ENCODE measurements at regions not wholly inside any gene's neighbourhood (a gene's known extent, or its start where the extent isn't known, plus 50 kb on each side); places are given as distances from the start of the nearest gene placed in this dataset.

DNA sequence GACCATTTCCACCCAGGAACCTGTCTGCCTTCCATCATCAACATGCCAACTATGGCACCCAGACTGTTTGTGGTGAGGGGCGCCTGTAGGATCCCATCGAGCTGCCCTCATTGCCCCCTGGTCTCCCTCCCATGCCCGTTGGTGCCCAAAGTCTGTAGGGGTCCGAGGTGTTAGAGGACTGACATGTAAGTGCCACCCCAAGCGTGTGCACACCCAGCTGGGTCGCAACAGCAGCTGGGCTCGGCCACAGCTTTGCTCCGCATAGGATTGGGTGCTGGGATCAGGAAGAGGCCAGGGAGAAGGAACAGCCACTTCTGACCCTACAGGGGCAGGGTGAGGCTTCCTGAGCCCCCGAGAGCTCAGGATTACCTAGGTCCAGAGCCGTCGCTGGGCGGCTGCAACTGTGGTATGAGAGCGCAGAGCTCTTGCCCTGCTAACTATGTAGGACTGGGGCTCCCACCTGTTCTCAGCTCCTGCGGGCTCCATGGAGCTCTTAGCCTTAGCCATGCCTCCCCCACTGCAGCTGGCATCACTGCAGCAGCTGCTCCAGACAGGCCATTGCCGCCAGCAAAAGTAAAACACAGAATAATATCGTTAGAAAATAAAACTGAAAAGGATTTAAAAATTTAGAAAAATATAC lies 1160.3 kb downstream of the FSTL5 start:
- TF ChIP-seq EZH2 (IDR thresholded peaks at IDR 0.05; ENCODE audit: borderline replicate concordance, low read depth, low read length, severe bottlenecking) = no peak
- TF ChIP-seq, protein P1, sequence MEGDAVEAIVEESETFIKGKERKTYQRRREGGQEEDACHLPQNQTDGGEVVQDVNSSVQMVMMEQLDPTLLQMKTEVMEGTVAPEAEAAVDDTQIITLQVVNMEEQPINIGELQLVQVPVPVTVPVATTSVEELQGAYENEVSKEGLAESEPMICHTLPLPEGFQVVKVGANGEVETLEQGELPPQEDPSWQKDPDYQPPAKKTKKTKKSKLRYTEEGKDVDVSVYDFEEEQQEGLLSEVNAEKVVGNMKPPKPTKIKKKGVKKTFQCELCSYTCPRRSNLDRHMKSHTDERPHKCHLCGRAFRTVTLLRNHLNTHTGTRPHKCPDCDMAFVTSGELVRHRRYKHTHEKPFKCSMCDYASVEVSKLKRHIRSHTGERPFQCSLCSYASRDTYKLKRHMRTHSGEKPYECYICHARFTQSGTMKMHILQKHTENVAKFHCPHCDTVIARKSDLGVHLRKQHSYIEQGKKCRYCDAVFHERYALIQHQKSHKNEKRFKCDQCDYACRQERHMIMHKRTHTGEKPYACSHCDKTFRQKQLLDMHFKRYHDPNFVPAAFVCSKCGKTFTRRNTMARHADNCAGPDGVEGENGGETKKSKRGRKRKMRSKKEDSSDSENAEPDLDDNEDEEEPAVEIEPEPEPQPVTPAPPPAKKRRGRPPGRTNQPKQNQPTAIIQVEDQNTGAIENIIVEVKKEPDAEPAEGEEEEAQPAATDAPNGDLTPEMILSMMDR (IDR thresholded peaks at IDR 0.05; ENCODE audit: borderline replicate concordance, extremely low read depth, low read length, poor library complexity, severe bottlenecking) = no peak

GRCh38 chr4:161005746-161006145 lies 1158.1 kb downstream of the FSTL5 start:
- Histone ChIP-seq H3K9ac (ENCODE audit: low read depth, low read length) (no peak overlapping the region), H3K27ac (ENCODE audit: low read length) (no peak overlapping the region), H3K36me3 (ENCODE audit: insufficient read depth, low read length) (no peaks in the 10 kb centered on the region), H3K4me2 (ENCODE audit: insufficient read depth, low read length) (no peak overlapping the region), H3K79me2 (ENCODE audit: insufficient read depth, low read length) (no peaks in the 10 kb centered on the region), H3K9me3 (ENCODE audit: insufficient read depth, low read length, severe bottlenecking) (peaks cover 6% of the 10 kb centered on the region), H4K20me1 (ENCODE audit: insufficient read depth, low read length) (no peaks in the 10 kb centered on the region), H3K27me3 (ENCODE audit: insufficient read depth, low read length, poor library complexity) (no peaks in the 10 kb centered on the region), H3K4me1 (ENCODE audit: insufficient read depth, low read length) (no peaks in the 10 kb centered on the region), H3K4me3 (ENCODE audit: low read depth in 1 of 2, low read length in 2 of 2) (no peak overlapping the region), H2AFZ (ENCODE audit: low read depth, low read length) (no peak overlapping the region)
- TF ChIP-seq, protein P1 (IDR thresholded peaks at IDR 0.05; ENCODE audit: borderline replicate concordance, extremely low read depth, low read length, poor library complexity, severe bottlenecking) = no peak
- TF ChIP-seq EZH2 (IDR thresholded peaks at IDR 0.05; ENCODE audit: borderline replicate concordance, low read depth, low read length, severe bottlenecking) = no peak
- ATAC-seq (ENCODE audit: insufficient read depth, low read depth) (no peak), DNase-seq (no peak)

More for the DNA sequence above, 1160.3 kb downstream of the FSTL5 start:
- H3K4me3 ChIP-seq (ENCODE audit: low read depth in 1 of 2, low read length in 2 of 2) = no peak overlapping the region
- no peak overlapping the region for H3K4me2 ChIP-seq (ENCODE audit: insufficient read depth, low read length)
- no peaks in the 10 kb centered on the region for H3K79me2 ChIP-seq (ENCODE audit: insufficient read depth, low read length)
- peaks cover 6% of the 10 kb centered on the region for H3K9me3 ChIP-seq (ENCODE audit: insufficient read depth, low read length, severe bottlenecking)
- H3K27me3 ChIP-seq (ENCODE audit: insufficient read depth, low read length, poor library complexity) = no peaks in the 10 kb centered on the region
- ATAC-seq (ENCODE audit: insufficient read depth, low read depth) = no peak
- H3K9ac ChIP-seq (ENCODE audit: low read depth, low read length) = no peak overlapping the region
- H2AFZ ChIP-seq (ENCODE audit: low read depth, low read length) = no peak overlapping the region
- no peaks in the 10 kb centered on the region for H4K20me1 ChIP-seq (ENCODE audit: insufficient read depth, low read length)
- no peaks in the 10 kb centered on the region for H3K4me1 ChIP-seq (ENCODE audit: insufficient read depth, low read length)
- no peak overlapping the region for H3K27ac ChIP-seq (ENCODE audit: low read length)
- DNase-seq = no peak
- H3K36me3 ChIP-seq (ENCODE audit: insufficient read depth, low read length) = no peaks in the 10 kb centered on the region

DNA sequence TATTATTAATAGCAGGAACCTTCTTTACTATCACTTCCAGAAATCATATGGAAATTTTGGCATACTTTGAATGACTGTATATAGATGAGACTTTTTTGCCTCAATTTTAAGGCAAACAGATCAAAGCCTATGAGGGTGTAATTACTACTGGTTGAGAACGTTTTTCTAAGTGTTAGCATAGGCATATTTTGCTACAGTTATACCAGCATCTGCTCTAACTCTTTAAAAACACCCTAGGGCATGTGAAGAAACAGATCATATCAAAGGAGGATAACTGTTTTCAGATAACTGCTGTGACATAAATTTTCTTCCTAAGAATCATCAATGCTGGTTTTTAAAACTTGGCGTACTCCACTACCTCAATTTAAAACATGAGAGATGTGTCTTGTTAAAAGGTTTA lies 1155.3 kb downstream of the FSTL5 start:
- no peaks in the 10 kb centered on the region for H3K4me1 ChIP-seq (ENCODE audit: insufficient read depth, low read length)

More for the DNA sequence above, 1155.3 kb downstream of the FSTL5 start:
- Histone ChIP-seq H3K27ac (ENCODE audit: low read length) (no peak overlapping the region), H3K79me2 (ENCODE audit: insufficient read depth, low read length) (no peaks in the 10 kb centered on the region), H4K20me1 (ENCODE audit: insufficient read depth, low read length) (no peaks in the 10 kb centered on the region), H3K4me3 (ENCODE audit: low read depth in 1 of 2, low read length in 2 of 2) (no peak overlapping the region), H3K9me3 (ENCODE audit: insufficient read depth, low read length, severe bottlenecking) (no peaks in the 10 kb centered on the region), H2AFZ (ENCODE audit: low read depth, low read length) (no peak overlapping the region), H3K27me3 (ENCODE audit: insufficient read depth, low read length, poor library complexity) (no peaks in the 10 kb centered on the region), H3K36me3 (ENCODE audit: insufficient read depth, low read length) (no peaks in the 10 kb centered on the region), H3K9ac (ENCODE audit: low read depth, low read length) (no peak overlapping the region), H3K4me2 (ENCODE audit: insufficient read depth, low read length) (no peak overlapping the region)
- no peak for TF ChIP-seq EZH2 (IDR thresholded peaks at IDR 0.05; ENCODE audit: borderline replicate concordance, low read depth, low read length, severe bottlenecking)
- TF ChIP-seq, protein P1 (IDR thresholded peaks at IDR 0.05; ENCODE audit: borderline replicate concordance, extremely low read depth, low read length, poor library complexity, severe bottlenecking) = no peak
- DNase-seq = no peak
- ATAC-seq (ENCODE audit: insufficient read depth, low read depth) = no peak
